ENCODE measurements at regions not wholly inside any gene's neighbourhood (a gene's known extent, or its start where the extent isn't known, plus 50 kb on each side); places are given as distances from the start of the nearest gene placed in this dataset.

GRCh38 chr1:98304888-98305287 lies 356.6 kb upstream of the SNX7 start:
- Histone ChIP-seq H3K27me3 (no peaks in the 10 kb centered on the region), H3K36me3 (ENCODE audit: low read depth, missing control alignments) (no peaks in the 10 kb centered on the region), H3K4me3 (no peak overlapping the region), H3K9me3 (no peaks in the 10 kb centered on the region), H3K4me1 (no peaks in the 10 kb centered on the region), H3K27ac (no peak overlapping the region)
- TF ChIP-seq POLR2A (IDR thresholded peaks at IDR 0.05) (no peak), CTCF (IDR thresholded peaks at IDR 0.05) (no peak)
- intact Hi-C loops (cut with DNase I; ENCODE audit: low total_unique reads) = no loop called here
- no peak for DNase-seq

GRCh38 chr1:98299861-98300260 lies 361.7 kb upstream of the SNX7 start:
- intact Hi-C loops (cut with DNase I; ENCODE audit: low total_unique reads) = no loop called here
- DNase-seq = no peak

GRCh38 chr1:98299313-98299712 lies 362.2 kb upstream of the SNX7 start:
- Histone ChIP-seq H3K27me3 (no peaks in the 10 kb centered on the region), H3K9me3 (no peaks in the 10 kb centered on the region), H3K4me3 (no peak overlapping the region), H3K4me1 (no peaks in the 10 kb centered on the region), H3K36me3 (ENCODE audit: low read depth, missing control alignments) (no peaks in the 10 kb centered on the region), H3K27ac (no peak overlapping the region)
- TF ChIP-seq CTCF (IDR thresholded peaks at IDR 0.05) (no peak), POLR2A (IDR thresholded peaks at IDR 0.05) (no peak)
- intact Hi-C loops (cut with DNase I; ENCODE audit: low total_unique reads) = no loop called here
- DNase-seq = no peak

More at GRCh38 chr1:98299861-98300260, 361.7 kb upstream of the SNX7 start:
- H3K27me3 ChIP-seq = no peaks in the 10 kb centered on the region
- no peaks in the 10 kb centered on the region for H3K9me3 ChIP-seq
- H3K4me1 ChIP-seq = no peaks in the 10 kb centered on the region
- H3K4me3 ChIP-seq = no peak overlapping the region
- no peak overlapping the region for H3K27ac ChIP-seq
- 77 to 82% methylated on average over 3 of the region's 3 CpGs for WGBS, 2 donors
- H3K36me3 ChIP-seq (ENCODE audit: low read depth, missing control alignments) = no peaks in the 10 kb centered on the region
- TF ChIP-seq POLR2A (IDR thresholded peaks at IDR 0.05) (no peak), CTCF (IDR thresholded peaks at IDR 0.05) (no peak)

- no peaks in the 10 kb centered on the region for H3K9me3 ChIP-seq
- no peak for TF ChIP-seq CTCF (IDR thresholded peaks at IDR 0.05)
- no peak for TF ChIP-seq POLR2A (IDR thresholded peaks at IDR 0.05)
- intact Hi-C loops (cut with DNase I; ENCODE audit: low total_unique reads) = no loop called here
- WGBS, 2 donors = 82 to 95% methylated on average over 2 of the region's 2 CpGs
- no peak overlapping the region for H3K27ac ChIP-seq
- H3K27me3 ChIP-seq = no peaks in the 10 kb centered on the region
- H3K4me1 ChIP-seq = no peaks in the 10 kb centered on the region
- H3K36me3 ChIP-seq (ENCODE audit: low read depth, missing control alignments) = no peaks in the 10 kb centered on the region
- no peak overlapping the region for H3K4me3 ChIP-seq
- DNase-seq = no peak
Observed at GRCh38 chr1:98298319-98298718, 363.2 kb upstream of the SNX7 start.

GRCh38 chr1:98296681-98297080 lies 364.8 kb upstream of the SNX7 start:
- Histone ChIP-seq H3K27me3 (no peaks in the 10 kb centered on the region), H3K27ac (no peak overlapping the region), H3K9me3 (no peaks in the 10 kb centered on the region), H3K4me3 (no peak overlapping the region), H3K36me3 (ENCODE audit: low read depth, missing control alignments) (no peaks in the 10 kb centered on the region), H3K4me1 (no peaks in the 10 kb centered on the region)
- WGBS, 2 donors = 92 to 95% methylated on average over 1 of the region's 1 CpG
- DNase-seq = no peak
- TF ChIP-seq POLR2A (IDR thresholded peaks at IDR 0.05) (no peak), CTCF (IDR thresholded peaks at IDR 0.05) (no peak)
- intact Hi-C loops (cut with DNase I; ENCODE audit: low total_unique reads) = no loop called here
